Tibial artery (tissue), 4 donors: ENCODE measurements at regions not wholly inside any gene's neighbourhood (a gene's known extent, or its start where the extent isn't known, plus 50 kb on each side); places are given as distances from the start of the nearest gene placed in this dataset.
"Not testable (repeated sequence)": the region's sequence is repeated elsewhere in the genome, so short reads cannot be mapped to it uniquely, and the experiment has no call there.

ENCODE experiments used
- DNase-seq, 2 donors: peaks; one replicate each; pipeline ENCODE4 v3.0.0-alpha.2; 2019
- H3K27ac ChIP-seq, 2 donors: fragments of 200-600 bp; sonication (generic) in 1 of 2; 1 replicate in 1 of 2; 2 replicates in 1 of 2; pipeline ENCODE4 v1.5.1; 2018 to 2019; ENCODE audit warnings: mild to moderate bottlenecking in 1 of 2
- H3K27me3 ChIP-seq, 2 donors: fragments of 200-600 bp; sonication (generic) in 1 of 2; one replicate each; pipeline versions ENCODE4 v1.5.1 to v1.6.0; 2016 to 2019
- H3K36me3 ChIP-seq, 3 donors: fragments of 200-600 bp; sonication (generic) in 2 of 3; one replicate each; pipeline ENCODE4 v1.5.1; 2016 to 2019; ENCODE audit warnings: mild to moderate bottlenecking in 2 of 3
- H3K4me1 ChIP-seq, 4 donors: fragments of 200-600 bp; sonication (generic) in 2 of 4; 1 replicate in 3 of 4; 2 replicates in 1 of 4; pipeline ENCODE4 v1.5.1; 2016 to 2019
- H3K4me3 ChIP-seq, 2 donors: fragments of 200-600 bp; sonication (generic) in 1 of 2; 1 replicate in 1 of 2; 2 replicates in 1 of 2; pipeline ENCODE4 v1.5.1; 2018 to 2019; ENCODE audit warnings: mild to moderate bottlenecking in 2 of 2
- H3K9me3 ChIP-seq, 3 donors: fragments of 200-600 bp; sonication (generic) in 1 of 3; one replicate each; pipeline ENCODE4 v1.5.1; 2016 to 2019
- CTCF ChIP-seq, 2 experiments: fragments of 200-600 bp in 1 of 2; fragments of 450-650 bp in 1 of 2; IDR thresholded peaks; one replicate each; pipeline ENCODE4 v1.5.1; 2017 to 2019; ENCODE audit warnings: antibody characterized with exemption in 2 of 2, mild to moderate bottlenecking in 1 of 2, moderate library complexity in 1 of 2
- intact Hi-C: fragments of 100-400 bp; cut with DNase I; formaldehyde crosslinking; loops from one replicate; pipeline ENCODE4 v1.15.0; 2023; ENCODE audit warnings: low total_unique reads

GRCh38 chr1:181894439-181894859 is 167.1 kb downstream of the ZNF648 start:
- intact Hi-C loops: no loop called here
- H3K27me3 ChIP-seq: no peaks in the 10 kb centered on the region
- no peaks in the 10 kb centered on the region for H3K36me3 ChIP-seq
- peaks cover 0 to 5% (median 0%) of the 10 kb centered on the region in 3 donors for H3K9me3 ChIP-seq
- H3K27ac ChIP-seq: no peak overlapping the region
- no peak overlapping the region for H3K4me3 ChIP-seq
- no peak for TF ChIP-seq CTCF (IDR thresholded peaks at IDR 0.05)
- DNase-seq: no peak
- H3K4me1 ChIP-seq: no peaks in the 10 kb centered on the region

GRCh38 chr1:181893937-181894336 is 167.6 kb downstream of the ZNF648 start:
- no peak for DNase-seq
- TF ChIP-seq CTCF (IDR thresholded peaks at IDR 0.05): no peak
- intact Hi-C loops: no loop called here
- no peaks in the 10 kb centered on the region for H3K27me3 ChIP-seq
- H3K36me3 ChIP-seq: no peaks in the 10 kb centered on the region
- H3K4me3 ChIP-seq: no peak overlapping the region
- peaks cover 0 to 5% (median 0%) of the 10 kb centered on the region in 3 donors for H3K9me3 ChIP-seq
- H3K4me1 ChIP-seq: no peaks in the 10 kb centered on the region
- no peak overlapping the region for H3K27ac ChIP-seq

DNA sequence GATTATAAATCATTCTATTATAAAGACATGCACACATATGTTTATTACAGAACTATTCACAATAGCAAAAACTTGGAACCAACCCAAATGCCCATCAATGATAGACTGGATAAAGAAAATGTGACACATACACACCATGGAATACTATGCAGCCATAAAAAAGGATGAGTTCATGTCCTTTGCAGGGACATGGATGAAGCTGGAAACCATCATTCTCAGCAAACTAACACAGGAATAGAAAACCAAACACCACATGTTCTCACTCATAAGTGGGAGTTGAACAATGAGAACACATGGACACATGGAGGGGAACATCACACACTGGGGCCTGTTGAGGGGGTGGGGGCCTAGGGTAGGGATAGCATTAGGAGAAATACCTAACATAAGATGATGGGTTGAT is 168.4 kb downstream of the ZNF648 start:
- DNase-seq, H3K27me3 ChIP-seq, H3K4me3 ChIP-seq, H3K27ac ChIP-seq, H3K9me3 ChIP-seq, H3K36me3 ChIP-seq, H3K4me1 ChIP-seq, intact Hi-C loops: not testable (repeated sequence)

DNA sequence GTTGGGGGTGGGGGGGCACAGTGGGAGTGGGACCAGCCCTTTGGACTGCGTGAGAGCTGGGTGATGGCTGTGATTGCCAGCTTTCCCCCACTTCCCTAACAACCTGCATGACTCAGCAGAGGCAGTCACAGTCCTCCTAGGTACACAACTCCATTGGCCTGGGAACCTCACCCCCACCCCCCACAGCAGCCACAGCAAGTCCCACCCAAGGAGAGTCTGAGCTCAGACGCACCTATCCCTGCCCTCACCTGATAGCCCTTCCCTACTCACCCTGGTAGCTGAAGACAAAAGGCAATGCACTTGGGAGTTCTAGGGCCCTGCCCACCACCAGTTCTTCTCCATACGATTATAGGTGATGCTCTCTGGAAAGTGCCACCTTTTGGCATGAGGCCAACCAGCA is 188.9 kb downstream of the ZNF648 start:
- Histone ChIP-seq H3K27me3 (no peaks in the 10 kb centered on the region), H3K4me1 (no peaks in the 10 kb centered on the region), H3K27ac (no peak overlapping the region), H3K36me3 (no peaks in the 10 kb centered on the region), H3K9me3 (peaks cover 0 to 15% (median 6%) of the 10 kb centered on the region in 3 donors), H3K4me3 (no peak overlapping the region)
- TF ChIP-seq CTCF (IDR thresholded peaks at IDR 0.05): no peak
- DNase-seq: no peak
- intact Hi-C loops: no loop called here

GRCh38 chr1:181863736-181864135 is 197.8 kb downstream of the ZNF648 start:
- no peak for TF ChIP-seq CTCF (IDR thresholded peaks at IDR 0.05)
- Histone ChIP-seq H3K36me3 (no peaks in the 10 kb centered on the region), H3K9me3 (peaks cover 0 to 13% (median 0%) of the 10 kb centered on the region in 3 donors), H3K4me3 (no peak overlapping the region), H3K4me1 (no peaks in the 10 kb centered on the region), H3K27me3 (no peaks in the 10 kb centered on the region), H3K27ac (no peak overlapping the region)
- intact Hi-C loops: no loop called here
- DNase-seq: no peak

DNA sequence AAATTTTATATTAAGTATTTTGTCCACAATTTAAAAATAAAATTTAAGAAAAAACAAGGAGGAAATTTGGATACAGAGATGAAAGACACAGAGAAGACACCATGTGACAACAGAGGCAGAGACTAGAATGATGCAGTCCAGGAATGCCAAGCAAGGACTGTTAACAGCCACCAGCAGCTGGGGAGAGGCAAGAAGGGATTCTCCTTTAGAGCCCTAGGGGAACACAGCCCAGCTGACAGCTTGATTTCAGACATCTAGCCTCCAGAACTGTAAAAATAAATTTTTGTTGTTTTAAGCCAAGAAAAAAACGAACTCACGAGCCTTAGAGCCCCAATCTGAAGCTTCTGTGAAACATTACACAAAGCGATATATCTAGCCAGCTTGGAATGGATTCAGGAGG is 198.5 kb downstream of the ZNF648 start:
- Histone ChIP-seq H3K9me3 (peaks cover 0 to 13% (median 0%) of the 10 kb centered on the region in 3 donors), H3K27ac (no peak overlapping the region), H3K36me3 (no peaks in the 10 kb centered on the region), H3K4me3 (no peak overlapping the region), H3K4me1 (no peaks in the 10 kb centered on the region), H3K27me3 (no peaks in the 10 kb centered on the region)
- intact Hi-C loops: no loop called here
- no peak for DNase-seq
- no peak for TF ChIP-seq CTCF (IDR thresholded peaks at IDR 0.05)
